HFF-Myc (cell line): ENCODE measurements at regions not wholly inside any gene's neighbourhood (a gene's known extent, or its start where the extent isn't known, plus 50 kb on each side); places are given as distances from the start of the nearest gene placed in this dataset.

Source experiments
- DNase-seq: peaks from one replicate; pipeline ENCODE4 v3.0.0-alpha.2; 2011; ENCODE audit warnings: low read depth; ENCODE audit errors: extremely low read depth
- H3K4me3 ChIP-seq: replicated peaks from 2 replicates; pipeline ENCODE4 v1.5.1; 2011; ENCODE audit warnings: low read depth, mild to moderate bottlenecking, control low read depth, low read length
- CTCF ChIP-seq: IDR thresholded peaks from 2 replicates; pipeline ENCODE4 v1.5.1; 2012; ENCODE audit warnings: mild to moderate bottlenecking, low read depth, low read length, control low read depth; ENCODE audit errors: missing control alignments

- no peak for DNase-seq
- TF ChIP-seq CTCF = no peak
Observed at GRCh38 chr7:142347091-142347490, 89.2 kb upstream of the PRSS58 start.

GRCh38 chr7:142345811-142346210, 88.0 kb upstream of the PRSS58 start:
- no peak for TF ChIP-seq CTCF
- DNase-seq = no peak
- no peak overlapping the region for H3K4me3 ChIP-seq

More at GRCh38 chr7:142347091-142347490, 89.2 kb upstream of the PRSS58 start:
- H3K4me3 ChIP-seq = no peak overlapping the region

- TF ChIP-seq CTCF = peak; percentile 35
- no peak for DNase-seq
- H3K4me3 ChIP-seq = no peak overlapping the region
Observed at GRCh38 chr7:142338633-142339501, 81.0 kb upstream of the PRSS58 start.

- TF ChIP-seq CTCF = no peak
- DNase-seq = no peak
- no peak overlapping the region for H3K4me3 ChIP-seq
Observed at GRCh38 chr7:142337054-142338001, 79.5 kb upstream of the PRSS58 start.

- no peak for TF ChIP-seq CTCF
- H3K4me3 ChIP-seq = no peak overlapping the region
- no peak for DNase-seq
Observed at GRCh38 chr7:142334806-142335205, 76.9 kb upstream of the PRSS58 start.

- DNase-seq = no peak
Observed at GRCh38 chr7:142334236-142334635, 76.4 kb upstream of the PRSS58 start.

More at GRCh38 chr7:142334236-142334635, 76.4 kb upstream of the PRSS58 start:
- no peak overlapping the region for H3K4me3 ChIP-seq
- no peak for TF ChIP-seq CTCF
